H4 (cell line): ENCODE measurements at regions not wholly inside any gene's neighbourhood (a gene's known extent, or its start where the extent isn't known, plus 50 kb on each side); places are given as distances from the start of the nearest gene placed in this dataset.
"Not testable (repeated sequence)": the region's sequence is repeated elsewhere in the genome, so short reads cannot be mapped to it uniquely, and the experiment has no call there.

Experiments
- DNase-seq: peaks from one replicate; pipeline ENCODE4 v3.0.0-alpha.2; 2015; ENCODE audit warnings: low spot score

DNA sequence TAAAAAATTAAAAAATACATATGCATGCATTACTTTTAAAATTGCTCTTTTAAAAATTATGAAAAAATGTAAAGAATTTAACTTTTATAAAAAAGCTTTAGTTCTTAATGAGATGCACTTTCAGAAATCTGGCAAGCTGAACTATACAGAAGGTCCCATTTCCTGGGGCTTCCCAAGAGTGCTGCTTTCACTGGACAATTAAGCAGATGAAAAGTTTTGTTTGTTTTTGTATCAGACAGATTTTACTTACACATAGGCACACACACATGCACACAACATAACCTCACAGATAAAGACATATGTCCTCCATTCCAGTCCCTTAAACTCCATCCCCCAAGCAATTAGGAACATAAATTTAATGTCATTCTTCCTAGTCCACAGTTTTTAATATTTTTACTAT lies 402.3 kb upstream of the ASIC2 start:
- no peak for DNase-seq

DNA sequence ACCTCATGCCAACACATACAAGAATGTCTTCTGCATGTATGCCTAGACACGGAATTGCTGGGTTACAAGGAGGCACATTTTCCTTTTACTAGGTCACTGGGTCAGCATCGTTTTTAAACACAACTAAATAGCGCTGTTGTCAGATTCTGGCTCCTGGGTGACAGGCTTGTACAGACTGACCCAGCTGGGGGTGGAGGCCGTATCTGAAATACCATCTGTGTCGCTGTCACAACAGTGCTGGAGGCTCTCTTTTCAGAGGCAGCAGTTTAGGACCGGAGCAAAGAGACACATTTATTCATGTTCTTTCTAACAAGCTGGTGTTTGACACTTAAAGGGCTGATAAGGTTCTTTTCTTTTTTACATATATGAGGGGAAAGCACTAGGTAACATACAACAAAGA lies 403.0 kb upstream of the ASIC2 start:
- DNase-seq = no peak

DNA sequence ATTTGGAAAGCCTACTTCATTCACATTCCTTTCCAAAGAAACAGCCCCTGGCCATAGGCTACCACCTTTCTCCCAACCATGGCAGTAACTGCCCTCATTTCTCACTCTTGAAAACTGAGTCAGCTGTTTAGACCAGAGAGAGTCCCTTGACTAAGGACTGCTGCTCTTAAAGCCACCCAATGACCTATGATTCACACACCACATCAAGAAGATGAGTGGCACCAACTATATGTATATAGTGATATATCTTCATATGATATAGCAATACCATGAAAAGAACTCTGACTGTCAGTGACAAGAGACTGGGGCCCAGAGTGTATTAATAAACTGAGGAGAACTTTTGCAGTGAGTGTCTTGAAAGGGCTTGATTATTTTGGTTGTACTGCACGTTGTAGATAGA lies 404.5 kb upstream of the ASIC2 start:
- DNase-seq = no peak

DNA sequence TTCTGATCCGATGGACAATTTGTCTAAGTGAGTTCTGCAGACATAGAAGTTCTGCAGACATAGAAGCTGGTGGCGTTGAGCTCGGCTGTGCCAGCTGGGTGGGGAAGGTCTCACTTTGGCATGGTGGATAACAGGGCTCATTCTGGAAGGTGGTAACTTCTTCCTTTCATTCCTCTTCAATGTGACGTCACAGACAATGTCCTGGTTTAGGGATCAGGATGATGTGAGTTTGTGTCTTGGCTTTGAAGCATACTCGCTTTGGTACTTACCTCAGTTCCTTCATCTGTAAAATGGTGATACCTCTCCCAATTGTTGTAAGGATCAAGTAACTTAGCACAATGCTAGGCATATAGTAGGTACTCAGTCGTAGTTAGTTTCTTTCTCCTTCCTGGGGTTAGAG lies 408.8 kb upstream of the ASIC2 start:
- DNase-seq = no peak

DNA sequence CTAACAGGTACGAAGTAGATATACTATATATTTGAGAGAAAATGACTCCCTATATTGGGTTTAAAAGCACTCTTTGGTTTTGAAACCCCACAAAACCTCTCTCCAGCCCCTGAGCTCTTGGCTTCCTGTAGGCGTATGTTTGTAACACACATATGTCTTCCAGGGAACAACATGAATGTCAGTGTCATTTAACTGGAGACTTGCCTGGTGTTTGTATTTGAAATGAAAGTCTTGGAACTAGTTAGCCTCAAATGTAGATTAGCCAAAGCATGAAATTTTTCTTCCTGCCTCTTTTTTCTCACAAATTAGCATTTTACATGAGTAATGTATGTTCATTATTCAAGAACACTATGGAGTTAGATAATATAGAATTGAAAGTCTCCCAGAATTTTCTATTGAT lies 411.8 kb upstream of the ASIC2 start:
- no peak for DNase-seq

DNA sequence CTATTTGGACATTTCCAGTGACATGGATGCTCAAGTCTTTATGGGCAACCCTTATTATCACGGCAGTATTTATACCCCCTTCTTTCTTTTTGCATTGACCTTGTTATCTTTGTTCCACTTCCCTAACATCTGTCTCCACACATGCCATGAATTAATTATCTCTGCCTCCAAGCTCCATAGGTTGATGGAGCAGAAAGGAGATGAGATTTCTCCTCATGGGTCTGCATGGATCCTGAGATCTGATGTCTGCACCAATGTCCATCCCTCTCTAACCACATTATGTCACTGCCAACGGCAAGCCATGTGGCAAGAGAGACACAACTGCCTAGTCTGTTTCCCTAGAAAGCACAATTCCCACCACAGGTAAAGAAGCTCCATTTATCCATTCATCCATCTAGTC lies 416.8 kb upstream of the ASIC2 start:
- no peak for DNase-seq

DNA sequence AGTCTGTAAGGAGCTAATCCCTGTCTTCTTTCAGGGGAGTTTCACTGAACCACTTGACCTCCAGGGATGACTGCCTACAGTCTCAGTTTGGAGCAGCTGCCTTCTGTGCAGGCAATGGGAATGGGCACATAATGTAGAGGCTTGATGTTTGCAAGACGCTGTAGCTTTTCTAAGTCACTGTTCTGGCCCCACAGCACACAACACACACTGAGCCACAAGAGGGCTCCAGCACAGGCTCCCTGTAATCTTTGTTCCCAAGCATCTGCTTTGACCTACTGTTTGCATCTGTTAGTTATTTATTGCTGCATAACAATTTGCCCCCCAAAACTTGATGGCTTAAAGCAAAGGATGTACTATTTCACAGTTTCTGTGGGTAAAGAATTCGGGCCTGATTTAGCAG lies 419.0 kb upstream of the ASIC2 start:
- no peak for DNase-seq

DNA sequence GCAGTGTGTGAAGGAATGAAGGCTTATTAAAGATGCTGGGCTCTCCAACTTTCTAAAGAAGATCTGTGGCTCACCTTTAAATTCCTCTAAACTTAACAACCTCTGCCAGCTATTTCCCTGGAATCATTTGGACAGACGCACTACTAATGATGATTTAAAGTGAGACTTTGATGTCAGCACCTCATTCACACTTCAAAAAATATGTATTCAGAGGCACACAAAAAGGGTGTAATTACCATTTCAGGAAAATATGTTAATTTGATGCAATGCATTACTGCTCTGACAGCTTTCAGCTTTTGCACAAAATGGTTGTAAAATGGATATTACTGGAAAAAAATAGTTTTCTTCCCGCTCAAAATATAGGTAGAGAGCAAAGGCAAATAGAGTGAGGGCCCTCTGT lies 423.9 kb upstream of the ASIC2 start:
- DNase-seq = no peak

DNA sequence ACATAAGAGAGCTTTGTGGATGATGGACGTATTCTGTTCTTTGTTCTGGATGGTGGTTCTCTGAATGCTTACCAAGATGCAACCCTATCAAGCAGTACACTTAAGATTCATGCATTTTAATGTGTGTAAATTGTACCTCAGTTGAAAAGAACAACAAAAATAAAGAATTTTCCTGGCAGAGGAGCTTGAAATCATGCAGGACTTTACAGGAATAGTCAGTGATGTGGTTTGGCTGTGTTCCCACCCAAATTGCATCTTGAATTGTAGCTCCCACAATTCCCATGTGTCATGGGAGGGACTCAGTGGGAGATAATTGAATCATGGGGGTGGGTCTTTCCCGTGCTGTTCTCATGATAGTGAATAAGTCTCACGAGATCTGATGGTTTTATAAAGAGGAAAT lies 430.6 kb upstream of the ASIC2 start:
- DNase-seq = not testable (repeated sequence)

DNA sequence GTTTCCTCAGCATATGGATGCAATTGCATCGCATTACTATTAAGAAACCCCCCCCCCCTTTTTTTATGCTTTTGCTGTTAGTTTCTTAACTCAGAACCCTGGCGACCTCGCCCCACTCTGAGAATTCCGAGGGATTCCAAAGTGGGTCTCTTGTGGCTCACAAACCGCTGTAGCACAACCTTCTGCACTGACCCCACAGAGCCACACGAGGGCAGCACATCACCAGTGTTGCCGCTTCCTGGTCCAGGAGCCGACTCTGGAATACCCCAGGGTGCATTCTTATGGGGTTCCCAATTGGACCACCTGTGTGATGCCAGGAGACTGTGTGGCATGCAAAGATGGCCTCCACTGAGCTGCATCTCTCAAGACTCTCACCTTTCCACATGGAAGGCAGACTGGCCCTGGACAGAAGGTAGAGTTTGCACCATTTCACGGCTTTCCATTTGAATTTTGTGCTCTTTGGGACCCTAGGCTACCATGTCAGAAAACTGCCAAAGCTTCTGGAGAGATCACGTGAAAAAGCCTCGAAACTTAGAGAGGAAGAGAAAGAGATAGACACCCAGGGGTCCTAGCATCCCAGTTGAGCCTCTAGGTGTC lies 432.7 kb upstream of the ASIC2 start:
- DNase-seq = no peak

DNA sequence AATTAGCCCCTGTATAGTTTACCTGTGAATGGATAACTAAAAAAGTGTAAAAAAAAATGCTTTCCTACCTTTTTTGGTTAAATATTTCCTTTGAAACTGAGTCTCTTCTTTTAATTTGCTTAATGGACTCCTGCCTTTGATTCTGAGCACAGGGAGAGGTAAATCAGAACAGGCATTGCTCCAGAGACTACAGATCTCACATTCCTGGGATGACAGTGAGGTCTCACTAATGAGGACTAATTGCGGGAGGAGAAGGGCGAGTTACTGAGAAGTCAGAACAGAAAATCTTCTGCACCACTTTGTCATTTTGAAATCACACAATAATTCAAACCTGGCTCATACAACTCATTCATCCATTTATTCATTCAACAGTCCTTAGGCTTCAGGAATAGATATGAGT lies 437.0 kb upstream of the ASIC2 start:
- no peak for DNase-seq

DNA sequence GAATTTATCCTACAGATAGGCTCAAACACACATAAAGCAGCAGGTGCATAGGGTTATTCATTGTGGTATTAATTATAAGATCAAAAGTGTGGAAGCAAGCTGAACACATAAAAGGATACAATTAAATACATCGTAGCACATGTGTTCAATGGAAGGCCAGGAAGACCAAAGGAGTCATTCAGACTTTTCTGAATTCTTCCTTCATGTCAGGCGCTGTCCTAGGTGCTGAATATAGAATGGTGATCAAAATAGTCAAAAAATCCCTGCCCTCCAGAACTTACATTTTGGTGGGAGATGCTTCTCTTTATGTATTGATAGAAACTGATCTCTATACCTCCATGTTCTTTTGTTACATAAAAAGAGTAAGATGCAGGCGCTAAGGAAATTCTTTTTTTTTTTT lies 439.0 kb upstream of the ASIC2 start:
- DNase-seq = no peak

DNA sequence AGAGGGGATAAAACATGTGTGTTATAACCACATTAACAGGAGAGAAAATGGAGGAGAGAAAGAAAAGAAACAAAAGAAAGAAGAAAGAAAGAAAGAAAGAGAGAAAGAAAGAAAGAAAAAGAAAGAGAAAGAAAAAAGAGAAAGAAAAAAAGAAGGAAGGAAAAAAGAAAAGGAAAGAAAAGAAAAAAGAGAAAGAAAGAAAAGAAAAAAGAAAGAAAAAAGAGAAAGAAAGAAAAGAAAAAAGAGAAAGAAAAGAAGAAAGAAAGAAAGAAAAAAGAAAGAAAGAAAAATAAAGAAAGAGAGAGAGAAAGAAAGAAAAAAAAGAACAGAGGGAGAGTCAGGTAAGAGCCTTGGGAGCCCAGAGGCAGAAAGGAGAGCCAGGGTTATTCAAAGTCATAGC lies 446.6 kb upstream of the ASIC2 start:
- no peak for DNase-seq

DNA sequence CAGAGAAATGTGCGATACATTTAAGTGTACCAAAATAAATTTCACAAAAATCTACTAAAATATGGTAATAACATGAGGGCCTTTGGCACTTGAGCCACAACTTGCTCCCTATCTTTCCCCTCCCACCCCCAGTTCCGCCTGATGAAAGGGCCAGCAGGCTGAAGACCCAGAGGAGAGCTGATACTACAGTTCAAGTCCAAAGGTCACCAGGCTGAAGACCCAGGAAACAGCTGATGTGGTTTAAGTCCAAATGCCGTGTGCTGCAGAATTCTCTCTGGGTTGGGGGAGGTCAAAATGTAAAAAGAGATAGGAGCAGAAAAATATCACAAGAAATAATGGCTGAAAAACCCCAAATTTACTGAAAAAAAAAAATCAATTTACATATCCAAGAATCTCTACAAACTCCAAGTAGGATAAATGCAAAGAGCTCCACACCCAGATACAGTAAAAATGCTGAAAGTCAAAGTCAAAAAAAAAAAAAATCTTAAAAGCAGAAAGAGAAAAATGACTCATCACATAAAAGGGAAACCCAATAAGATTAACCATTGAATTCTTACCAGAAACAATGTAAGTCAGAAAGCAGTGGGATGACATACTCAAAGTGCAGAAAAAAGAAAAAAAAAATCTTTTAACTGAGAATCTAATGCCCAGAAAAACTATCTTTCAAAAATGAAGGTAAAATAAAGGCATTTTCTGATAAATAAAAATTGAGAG lies 452.1 kb upstream of the ASIC2 start:
- no peak for DNase-seq

DNA sequence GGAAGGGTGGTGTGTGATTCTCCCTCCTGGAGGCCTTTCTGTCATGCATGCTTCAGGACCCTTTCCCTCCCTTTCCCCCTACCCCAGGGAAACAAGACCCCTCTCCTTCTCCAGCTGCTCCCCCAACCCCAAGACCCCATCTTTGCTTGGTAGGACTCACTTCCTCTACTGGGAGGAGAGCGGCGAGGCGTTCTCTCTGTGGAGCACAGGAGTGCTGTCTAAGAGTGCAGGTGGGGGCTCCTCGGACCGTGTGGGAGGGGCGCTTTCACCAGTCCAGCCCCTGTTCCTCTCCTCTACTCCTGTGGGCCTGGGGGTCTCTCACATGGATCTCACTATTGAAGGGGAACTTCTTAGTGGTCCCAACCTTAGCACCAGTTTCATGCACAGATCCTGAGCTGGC lies 456.1 kb upstream of the ASIC2 start:
- no peak for DNase-seq

DNA sequence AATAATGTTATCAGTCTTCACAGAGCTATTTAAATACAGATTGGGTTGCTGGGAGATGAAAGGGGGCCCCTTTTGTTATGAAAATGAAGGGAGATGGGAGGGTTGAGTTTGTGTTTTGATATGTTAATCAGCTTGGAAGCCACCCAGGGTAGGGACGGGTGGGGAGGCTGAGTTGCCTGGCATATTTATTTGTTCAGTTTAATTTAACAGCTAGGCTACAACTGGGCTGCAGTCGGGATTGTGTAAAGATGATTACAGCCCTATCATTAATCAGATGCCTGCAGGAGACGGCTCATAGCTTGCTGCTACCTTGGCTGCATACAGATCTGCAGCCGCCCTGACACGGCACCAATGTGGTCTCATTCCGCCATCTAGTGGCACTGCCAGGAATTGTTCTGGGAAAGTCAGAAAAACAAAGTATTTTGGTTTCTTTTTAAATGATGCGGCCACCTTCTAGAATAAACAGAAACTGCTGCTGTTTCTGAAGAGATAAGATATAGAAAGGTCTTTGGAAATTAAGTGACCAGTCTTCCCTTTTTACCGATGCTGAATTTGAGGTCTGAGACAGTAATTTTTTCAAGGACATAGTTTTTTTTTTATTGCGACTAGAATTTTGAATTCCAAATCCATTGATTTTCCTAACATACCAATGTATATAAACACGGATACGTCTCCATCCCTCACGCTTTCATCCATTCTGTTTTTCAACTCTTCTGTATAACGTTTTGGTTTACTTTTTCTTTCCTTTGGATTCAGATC lies 458.0 kb upstream of the ASIC2 start:
- DNase-seq = peak; percentile 57

DNA sequence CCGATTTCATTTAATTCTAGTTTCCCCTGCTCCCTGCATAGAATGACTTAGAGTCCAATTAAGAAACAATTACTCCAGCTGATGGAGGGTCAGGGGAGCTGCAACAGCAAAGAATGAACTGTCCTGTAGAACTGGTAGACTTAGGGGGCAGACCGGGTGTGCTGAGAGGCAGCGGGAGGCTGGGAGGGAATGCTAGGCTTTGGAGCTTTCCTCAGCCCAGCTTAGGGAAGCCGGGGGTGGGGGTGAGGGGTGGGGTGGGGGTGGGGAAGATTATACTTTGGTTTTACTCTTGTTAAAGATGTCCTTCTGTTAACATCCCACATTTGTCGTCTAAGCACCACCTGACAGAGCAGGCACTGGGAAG lies 458.6 kb upstream of the ASIC2 start:
- DNase-seq = no peak

DNA sequence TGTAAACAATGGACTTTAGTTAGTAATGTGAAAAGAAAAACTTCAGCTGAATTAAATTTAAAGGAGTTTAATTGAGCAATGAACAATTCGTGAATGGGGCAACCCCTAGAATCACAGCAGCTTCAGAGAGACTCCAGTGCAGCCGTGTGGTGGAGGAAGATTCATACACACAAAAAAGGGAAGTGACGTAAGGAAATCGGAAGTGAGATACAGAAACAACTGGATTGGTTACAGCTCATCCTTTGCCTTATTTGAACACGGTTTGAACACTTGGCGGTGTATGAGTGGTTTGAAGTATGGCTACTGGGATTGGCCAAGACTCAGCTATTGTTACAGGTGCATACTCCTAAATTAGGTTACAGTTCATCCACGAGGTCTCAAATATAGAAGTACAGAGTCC lies 460.4 kb upstream of the ASIC2 start:
- peak; percentile 15 for DNase-seq

DNA sequence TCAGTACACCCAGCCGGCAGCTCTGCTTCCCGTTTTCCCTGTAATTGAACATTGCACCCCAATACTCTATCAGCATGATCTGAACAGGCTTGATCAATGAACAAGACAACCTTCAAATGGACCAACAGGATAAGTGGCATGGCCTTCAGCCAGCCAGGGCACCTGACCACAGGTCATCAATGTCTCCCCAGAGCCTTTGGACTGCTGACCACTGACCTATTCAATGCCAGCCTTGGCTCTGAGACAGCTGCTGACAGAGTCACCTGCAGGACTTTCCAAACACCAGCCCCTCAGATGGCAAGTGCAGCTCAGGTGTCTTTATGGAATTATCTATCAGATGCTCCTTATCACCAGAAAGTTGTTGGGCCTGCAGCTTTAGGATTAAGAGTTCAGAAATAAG lies 462.9 kb upstream of the ASIC2 start:
- no peak for DNase-seq

DNA sequence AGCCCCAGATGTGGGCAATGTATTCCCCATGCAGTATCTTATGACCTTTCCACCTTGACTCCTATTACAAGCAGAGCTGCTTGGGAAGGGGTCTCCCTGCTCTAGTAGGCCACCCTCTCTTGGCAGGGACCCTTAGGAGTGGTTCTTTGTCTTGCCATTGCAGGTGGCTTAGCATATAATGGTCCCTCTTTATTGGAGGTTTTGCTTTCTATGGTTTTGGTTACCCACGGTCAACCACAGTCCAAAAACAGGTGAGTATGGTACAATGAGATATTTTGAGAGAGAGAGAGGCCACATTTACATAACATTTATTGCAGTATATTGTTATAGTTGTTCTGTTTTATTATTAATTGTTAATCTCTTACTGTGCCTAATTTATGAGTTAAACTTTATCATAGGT lies 472.8 kb upstream of the ASIC2 start:
- DNase-seq = no peak

DNA sequence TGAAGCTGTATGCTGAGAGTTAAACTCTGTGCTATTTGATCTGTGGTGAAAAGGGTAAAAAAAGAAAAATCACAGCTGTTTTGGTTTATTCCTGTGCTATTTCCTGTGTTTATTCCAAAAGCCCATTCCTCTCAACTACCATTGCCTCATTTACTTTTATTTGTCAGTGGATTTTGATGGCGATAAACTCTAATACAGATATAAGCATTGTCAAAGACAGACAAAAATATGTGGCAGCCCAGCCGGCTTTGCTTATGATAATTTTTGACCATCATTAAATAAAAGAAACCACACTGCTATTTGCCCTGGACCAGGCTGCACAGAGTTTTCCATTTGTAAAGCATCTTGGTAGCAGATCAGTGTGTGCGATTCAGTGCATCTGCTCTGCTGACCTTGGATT lies 473.6 kb upstream of the ASIC2 start:
- no peak for DNase-seq

DNA sequence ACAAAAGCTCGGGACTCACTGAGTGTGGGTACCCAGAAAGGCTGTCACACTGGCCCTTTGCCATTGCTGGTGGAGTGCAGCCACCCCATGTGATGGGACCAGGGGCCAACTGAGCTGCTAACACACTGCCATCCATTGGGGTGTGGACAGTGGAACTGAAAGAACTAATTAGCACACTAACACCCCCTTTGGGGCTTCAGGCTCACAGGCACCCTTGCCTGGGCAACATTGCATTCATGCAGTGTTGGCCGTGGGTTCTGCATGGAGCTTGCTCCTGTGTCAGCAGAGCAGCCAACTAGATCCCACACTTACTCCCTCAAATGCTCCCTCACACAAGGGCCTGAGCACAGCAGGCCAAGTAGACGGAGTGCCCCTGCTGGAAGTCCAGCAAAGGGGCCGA lies 476.0 kb upstream of the ASIC2 start:
- no peak for DNase-seq

DNA sequence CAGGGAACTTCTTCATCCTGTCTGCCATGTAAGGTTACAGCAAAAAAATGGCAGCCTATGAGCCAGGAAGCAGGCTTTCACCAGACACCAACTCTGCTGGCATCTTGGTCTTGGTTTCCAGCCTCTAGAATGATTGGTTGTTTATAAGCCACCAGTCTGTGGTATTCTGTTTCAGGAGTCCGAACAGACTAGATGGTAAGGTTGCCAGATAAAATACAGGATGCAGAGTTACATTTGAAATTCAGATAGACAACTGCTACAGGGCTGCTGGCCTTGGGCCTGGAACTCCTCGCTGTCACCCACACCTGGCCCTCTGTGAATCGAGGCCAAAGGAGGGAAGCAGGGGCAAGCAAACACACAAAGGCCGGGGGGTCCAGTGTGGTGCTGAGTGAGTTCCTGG lies 478.8 kb upstream of the CCL2 start:
- no peak for DNase-seq

DNA sequence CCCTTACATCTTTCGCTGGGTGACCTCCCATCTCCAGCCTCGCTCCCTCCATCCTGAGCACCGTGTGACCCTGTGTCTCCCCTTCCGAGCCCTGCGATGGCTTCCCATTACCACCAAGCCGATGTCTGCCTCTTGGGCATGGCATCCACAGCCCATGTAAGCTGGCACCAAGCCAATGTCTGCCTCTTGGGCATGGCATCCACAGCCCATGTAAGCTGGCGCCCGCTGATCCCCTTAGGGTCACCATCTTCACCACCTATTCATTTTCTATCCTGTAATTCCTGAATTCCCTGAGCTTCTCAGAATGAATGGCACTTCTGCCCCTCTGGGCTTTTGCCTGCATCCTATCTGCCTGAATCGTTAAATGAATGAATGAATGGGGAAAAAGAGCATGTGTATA lies 478.2 kb upstream of the CCL2 start:
- DNase-seq = no peak
